ENCODE measurements at regions not wholly inside any gene's neighbourhood (a gene's known extent, or its start where the extent isn't known, plus 50 kb on each side); places are given as distances from the start of the nearest gene placed in this dataset.

GRCh38 chr11:42013656-42014201, 554.3 kb upstream of the LRRC4C start:
- Histone ChIP-seq H3K4me3 (ENCODE audit: low read depth, low read length) (no peak overlapping the region), H3K27ac (ENCODE audit: low read depth, low read length) (no peak overlapping the region), H3K27me3 (ENCODE audit: control insufficient read depth, insufficient read depth, low read length) (no peaks in the 10 kb centered on the region), H3K9me3 (ENCODE audit: control insufficient read depth, insufficient read depth, low read length) (peaks cover 12% of the 10 kb centered on the region; the same call in 1 of the 2 replicates)
- ChIA-PET CTCF (no interaction called here), POLR2A (no interaction called here)
- DNase-seq (ENCODE audit: low read depth, low spot score), result no peak
- TF ChIP-seq CTCF (IDR thresholded peaks at IDR 0.05; ENCODE audit: low read depth, low read length), result no peak

DNA sequence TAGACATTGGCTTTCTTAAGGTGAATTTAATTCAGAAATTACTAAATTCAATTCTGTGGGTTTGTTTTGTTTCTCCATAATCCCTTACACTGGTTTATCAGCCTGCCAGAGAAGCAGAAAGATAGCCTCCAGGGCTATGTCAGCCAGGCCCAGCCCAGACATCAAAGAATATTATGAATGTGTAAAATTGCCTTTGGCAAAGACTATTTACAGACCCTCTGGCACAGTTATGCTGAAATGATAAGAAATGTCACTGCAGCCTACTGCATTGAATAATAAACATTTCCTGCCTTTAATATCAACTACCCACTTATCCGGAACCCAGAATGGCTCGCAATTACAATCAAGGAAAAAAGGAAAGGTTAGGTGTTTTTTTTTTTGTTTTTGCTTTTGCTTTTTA, 562.5 kb upstream of the LRRC4C start:
- no peak for TF ChIP-seq CTCF (IDR thresholded peaks at IDR 0.05; ENCODE audit: low read depth, low read length)
- POLR2A ChIA-PET, result no interaction called here
- Histone ChIP-seq H3K4me3 (ENCODE audit: low read depth, low read length) (no peak overlapping the region), H3K27ac (ENCODE audit: low read depth, low read length) (no peak overlapping the region), H3K27me3 (ENCODE audit: control insufficient read depth, insufficient read depth, low read length) (no peaks in the 10 kb centered on the region), H3K9me3 (ENCODE audit: control insufficient read depth, insufficient read depth, low read length) (peaks cover 6% of the 10 kb centered on the region; the same call in 1 of the 2 replicates)
- CTCF ChIA-PET, result no interaction called here
- DNase-seq (ENCODE audit: low read depth, low spot score), result no peak

DNA sequence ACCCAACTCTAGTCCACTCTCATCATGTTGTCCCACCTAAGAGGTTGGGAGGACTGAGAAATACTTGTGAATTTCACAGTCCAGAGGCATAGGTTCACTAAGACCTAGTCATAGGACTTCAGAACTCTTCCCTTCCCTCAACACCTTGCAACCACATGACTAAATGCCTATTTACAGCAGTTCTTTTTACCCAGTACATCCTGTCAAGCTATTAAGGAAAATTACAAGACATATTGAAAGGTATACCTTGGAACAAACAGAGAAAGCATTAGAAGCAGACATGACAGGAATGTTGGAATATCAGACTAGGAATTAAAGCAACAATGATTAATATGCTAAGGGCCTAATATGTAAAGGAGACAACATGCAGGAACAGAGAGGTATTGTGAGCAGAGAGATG, 563.8 kb upstream of the LRRC4C start:
- POLR2A ChIA-PET, result no interaction called here
- no peak for TF ChIP-seq CTCF (IDR thresholded peaks at IDR 0.05; ENCODE audit: low read depth, low read length)
- H3K4me3 ChIP-seq (ENCODE audit: low read depth, low read length), result no peak overlapping the region
- H3K9me3 ChIP-seq (ENCODE audit: control insufficient read depth, insufficient read depth, low read length), result peaks cover 6% of the 10 kb centered on the region; the same call in 1 of the 2 replicates
- CTCF ChIA-PET, result no interaction called here
- no peak overlapping the region for H3K27ac ChIP-seq (ENCODE audit: low read depth, low read length)
- no peak for DNase-seq (ENCODE audit: low read depth, low spot score)
- no peaks in the 10 kb centered on the region for H3K27me3 ChIP-seq (ENCODE audit: control insufficient read depth, insufficient read depth, low read length)

- Histone ChIP-seq H3K27ac (ENCODE audit: low read depth, low read length) (no peak overlapping the region), H3K27me3 (ENCODE audit: control insufficient read depth, insufficient read depth, low read length) (no peaks in the 10 kb centered on the region), H3K4me3 (ENCODE audit: low read depth, low read length) (no peak overlapping the region), H3K9me3 (ENCODE audit: control insufficient read depth, insufficient read depth, low read length) (peaks cover 6% of the 10 kb centered on the region; the same call in 1 of the 2 replicates)
- POLR2A ChIA-PET, result no interaction called here
- no peak for TF ChIP-seq CTCF (IDR thresholded peaks at IDR 0.05; ENCODE audit: low read depth, low read length)
- DNase-seq (ENCODE audit: low read depth, low spot score), result no peak
- CTCF ChIA-PET, result no interaction called here
These were observed 565.8 kb upstream of the LRRC4C start for GRCh38 chr11:42025121-42025803.

DNA sequence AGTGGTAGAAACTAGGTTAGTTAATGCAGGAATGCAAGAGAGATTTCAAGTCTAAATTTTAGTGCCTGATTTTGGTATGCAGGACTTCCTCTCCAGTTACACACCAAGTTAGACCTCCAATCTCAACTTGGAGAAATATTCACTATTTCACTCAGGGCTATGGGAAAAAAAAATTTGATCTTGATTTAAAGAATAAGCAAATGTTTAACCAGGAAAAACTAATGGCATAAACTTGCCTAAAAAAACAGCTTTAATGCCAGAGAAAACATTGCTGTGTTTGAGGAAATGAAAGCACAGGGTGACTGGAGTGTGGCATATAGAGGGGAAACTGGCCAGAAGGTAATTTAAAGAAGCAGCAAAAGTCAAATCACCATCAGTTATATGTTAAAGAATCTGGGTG, 575.4 kb upstream of the LRRC4C start:
- H3K27me3 ChIP-seq (ENCODE audit: control insufficient read depth, insufficient read depth, low read length), result no peaks in the 10 kb centered on the region
- CTCF ChIA-PET, result no interaction called here
- DNase-seq (ENCODE audit: low read depth, low spot score), result no peak
- TF ChIP-seq CTCF (IDR thresholded peaks at IDR 0.05; ENCODE audit: low read depth, low read length), result no peak
- no peak overlapping the region for H3K4me3 ChIP-seq (ENCODE audit: low read depth, low read length)
- no peak overlapping the region for H3K27ac ChIP-seq (ENCODE audit: low read depth, low read length)
- H3K9me3 ChIP-seq (ENCODE audit: control insufficient read depth, insufficient read depth, low read length), result peaks cover 7% of the 10 kb centered on the region
- POLR2A ChIA-PET, result no interaction called here
